ENCODE measurements at regions not wholly inside any gene's neighbourhood (a gene's known extent, or its start where the extent isn't known, plus 50 kb on each side); places are given as distances from the start of the nearest gene placed in this dataset.

DNA sequence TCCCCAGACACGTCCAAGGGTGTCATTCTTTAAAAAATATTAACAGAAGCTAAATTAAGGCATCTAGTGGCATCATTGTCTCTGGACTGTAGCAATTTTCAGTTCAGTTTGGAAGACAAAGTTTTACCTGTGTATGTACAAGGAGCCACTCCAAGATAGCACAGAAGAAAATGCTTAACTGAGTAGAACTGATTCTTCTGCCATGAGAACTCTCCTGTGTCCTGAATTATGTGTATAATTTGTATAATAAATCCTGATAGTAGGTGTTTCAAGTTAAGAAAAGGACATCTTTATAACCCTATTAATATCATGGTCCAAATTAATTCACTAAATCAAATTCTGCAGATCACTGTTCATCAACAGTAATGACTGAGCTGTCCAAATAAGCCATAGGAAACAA, 1104.0 kb downstream of the XPNPEP1 start:
- TF ChIP-seq CTCF (conservative IDR thresholded peaks at IDR 0.05; ENCODE audit: low read length) (no peak), EZH2phosphoT487 (IDR thresholded peaks at IDR 0.05; ENCODE audit: borderline replicate concordance, low read depth, low read length) (no peak)

Measured in OCI-LY7 (cell line).